T-helper 1 cell treated with Interleukin-12 subunit alpha and Interleukin-12 subunit beta and Interleukin-4 antibody, amounts not matched to agents 30 ng/mL and 1 ng/mL, for 36 hours (primary cell): ENCODE measurements at regions not wholly inside any gene's neighbourhood (a gene's known extent, or its start where the extent isn't known, plus 50 kb on each side); places are given as distances from the start of the nearest gene placed in this dataset.

ENCODE experiments used
- intact Hi-C: fragments of 100-400 bp; cut with micrococcal nuclease; formaldehyde crosslinking; loops from one replicate; pipeline ENCODE4 v1.15.1; 2024

GRCh38 chr3:99502871-99503270 is 135.5 kb upstream of the COL8A1 start:
- intact Hi-C loops, result no loop called here

GRCh38 chr3:99500485-99500884 is 137.9 kb upstream of the COL8A1 start:
- intact Hi-C loops, result no loop called here

GRCh38 chr3:99499235-99500158 is 138.9 kb upstream of the COL8A1 start:
- intact Hi-C loops, result loop anchor here (1.0 to 5.0 kb wide), 3 partner anchors 33 to 254 kb away; no protein-coding TSS in a partner anchor

DNA sequence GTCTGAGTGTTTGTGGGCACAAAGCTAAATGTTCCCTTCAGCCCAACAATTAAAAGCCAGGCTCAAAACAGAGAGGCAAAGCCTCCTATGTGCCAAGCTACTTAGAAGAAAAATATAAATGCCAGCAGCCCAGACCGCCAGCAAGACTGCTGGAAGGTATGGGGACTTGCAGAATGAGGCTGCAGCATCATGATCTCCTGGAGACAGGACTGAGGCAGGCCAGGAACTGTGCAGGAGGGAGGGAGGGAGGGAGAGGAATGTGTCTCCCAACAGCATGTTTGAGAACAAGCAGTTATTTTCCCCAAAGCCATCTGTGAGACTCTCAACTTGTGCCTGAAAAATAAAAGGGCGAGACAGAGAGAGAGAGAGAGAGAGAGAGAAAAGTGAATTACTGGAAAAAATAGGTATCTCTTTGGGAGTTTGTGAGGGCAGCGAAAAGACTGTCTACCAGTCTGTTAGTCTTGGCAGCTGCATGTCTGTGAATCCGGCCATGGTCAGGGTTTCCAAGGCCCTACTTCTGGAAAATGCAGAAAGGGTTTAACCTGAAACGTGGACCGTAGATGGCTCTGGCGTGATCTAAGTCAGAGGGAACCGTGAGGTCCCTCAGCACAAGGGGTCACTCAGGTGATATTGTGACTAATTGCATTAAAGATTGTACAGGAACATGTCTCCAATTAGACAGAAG is 139.7 kb upstream of the COL8A1 start:
- intact Hi-C loops, result loop anchor here (1.0 to 5.0 kb wide), 3 partner anchors 34 to 255 kb away; no protein-coding TSS in a partner anchor

DNA sequence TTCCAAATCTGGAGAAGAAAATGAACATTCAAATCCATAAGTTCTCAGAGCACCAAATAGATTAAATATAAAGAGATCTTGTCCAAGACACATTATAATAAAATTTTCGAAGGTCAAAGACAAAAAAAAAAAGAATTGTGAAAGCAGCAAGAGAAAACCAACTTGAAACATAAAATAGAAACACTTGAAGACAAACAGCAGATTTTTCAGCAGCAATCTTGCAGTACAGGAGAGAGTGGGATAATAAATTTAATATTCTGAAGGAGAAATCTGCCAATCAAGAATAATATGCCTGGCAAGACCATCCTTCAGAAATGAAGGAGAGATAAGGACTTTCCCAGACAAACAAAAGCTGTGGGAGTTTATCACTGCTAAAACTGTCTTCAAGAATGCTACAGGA is 150.5 kb upstream of the COL8A1 start:
- intact Hi-C loops, result no loop called here

DNA sequence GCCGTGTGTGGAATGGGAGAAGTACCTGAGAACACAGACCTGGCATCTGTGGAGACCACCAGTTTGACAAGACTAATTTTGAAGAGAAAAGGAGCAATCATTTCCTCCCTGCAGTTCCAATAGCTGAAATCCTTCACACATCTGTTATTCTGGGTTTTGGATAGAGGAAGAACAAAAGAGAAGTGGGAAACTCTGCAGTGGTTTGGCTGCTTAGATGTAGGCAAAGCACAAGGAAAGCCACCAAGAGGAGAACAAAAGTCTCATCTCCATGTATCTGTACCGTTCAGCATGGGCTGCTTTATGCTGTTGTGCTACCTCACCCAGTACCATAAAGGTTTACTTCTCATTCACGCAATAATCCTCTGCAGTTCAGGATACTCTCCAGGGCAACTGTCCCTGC is 153.1 kb upstream of the COL8A1 start:
- intact Hi-C loops, result no loop called here

- intact Hi-C loops, result no loop called here
Observed at GRCh38 chr3:99484871-99485270, 153.5 kb upstream of the COL8A1 start.

DNA sequence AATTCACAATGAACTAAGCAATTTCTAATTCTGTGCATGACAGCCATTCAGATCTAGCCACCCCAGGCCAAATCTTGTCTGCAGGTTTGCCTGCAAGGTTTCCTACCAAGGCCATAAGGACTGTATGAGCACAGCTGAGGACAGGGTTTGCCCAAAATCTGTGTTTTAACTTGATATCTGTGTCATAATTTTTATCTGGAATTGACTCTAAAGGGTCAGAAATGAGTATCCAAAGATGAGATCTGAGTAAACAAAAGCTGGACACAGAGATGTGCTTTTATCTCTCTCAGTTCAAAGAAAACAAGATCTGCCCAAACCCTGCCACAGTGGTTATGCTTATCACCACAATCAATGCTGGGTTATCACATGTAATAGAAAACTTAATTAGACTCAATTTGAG is 154.6 kb upstream of the COL8A1 start:
- intact Hi-C loops, result no loop called here

DNA sequence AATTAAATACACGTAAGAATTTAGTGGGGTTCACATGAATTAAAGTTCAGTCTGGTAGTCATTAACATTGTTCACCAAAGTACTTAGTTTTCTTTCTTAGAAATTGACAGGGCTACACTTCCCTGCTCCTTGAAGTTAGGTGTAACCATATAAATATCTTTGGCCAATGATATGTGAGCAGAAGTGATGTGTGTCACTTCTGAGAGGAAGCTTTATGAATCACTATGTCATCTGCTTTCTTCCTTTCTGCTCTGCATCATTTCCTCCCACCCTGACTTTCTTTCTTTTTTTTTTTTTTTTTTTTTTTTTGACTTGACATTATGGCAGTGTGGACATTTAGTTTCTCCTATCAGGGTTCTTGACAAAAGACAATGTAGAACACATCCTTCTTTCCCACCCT is 156.2 kb upstream of the COL8A1 start:
- intact Hi-C loops, result no loop called here

- intact Hi-C loops, result no loop called here
Observed at GRCh38 chr3:99481561-99481960, 156.8 kb upstream of the COL8A1 start.

DNA sequence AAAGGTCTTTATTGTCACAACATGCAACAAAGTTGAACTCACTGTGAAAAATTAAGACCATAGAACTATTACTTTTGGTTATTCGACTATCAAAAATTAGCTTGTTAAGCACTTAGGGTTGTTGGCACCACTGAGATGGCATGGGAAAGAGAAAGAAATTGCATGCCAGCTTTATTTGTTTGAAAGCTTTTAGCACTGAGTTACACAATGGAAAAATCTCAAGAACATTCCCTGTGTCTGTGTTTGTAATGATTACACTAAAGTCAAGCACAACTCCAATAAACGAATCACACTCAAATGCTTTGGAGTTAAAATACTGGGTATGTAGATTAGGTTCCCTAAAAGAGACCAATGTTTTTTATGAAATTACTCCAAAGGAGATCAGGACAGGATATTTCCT is 158.6 kb upstream of the COL8A1 start:
- intact Hi-C loops, result no loop called here

DNA sequence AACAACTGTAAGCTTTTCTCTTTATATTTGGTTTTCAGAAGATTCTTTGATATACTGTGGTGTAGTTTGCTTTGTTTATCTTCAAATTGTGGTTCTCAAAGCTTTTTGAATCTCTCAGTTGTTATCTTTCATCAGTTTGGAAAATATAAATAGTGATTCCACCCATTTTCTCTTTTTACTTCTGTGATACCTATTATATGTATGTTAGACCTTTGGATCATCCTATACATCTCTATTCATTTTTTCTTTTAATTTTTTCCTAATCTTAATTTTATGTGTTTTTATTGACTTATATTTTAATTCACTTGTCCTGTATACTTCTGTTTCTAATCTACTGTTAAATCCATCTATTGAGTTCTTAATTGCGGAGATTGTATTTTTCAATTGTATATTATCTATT is 160.7 kb upstream of the COL8A1 start:
- intact Hi-C loops, result no loop called here

GRCh38 chr3:99475229-99475628 is 163.2 kb upstream of the COL8A1 start:
- intact Hi-C loops, result no loop called here

DNA sequence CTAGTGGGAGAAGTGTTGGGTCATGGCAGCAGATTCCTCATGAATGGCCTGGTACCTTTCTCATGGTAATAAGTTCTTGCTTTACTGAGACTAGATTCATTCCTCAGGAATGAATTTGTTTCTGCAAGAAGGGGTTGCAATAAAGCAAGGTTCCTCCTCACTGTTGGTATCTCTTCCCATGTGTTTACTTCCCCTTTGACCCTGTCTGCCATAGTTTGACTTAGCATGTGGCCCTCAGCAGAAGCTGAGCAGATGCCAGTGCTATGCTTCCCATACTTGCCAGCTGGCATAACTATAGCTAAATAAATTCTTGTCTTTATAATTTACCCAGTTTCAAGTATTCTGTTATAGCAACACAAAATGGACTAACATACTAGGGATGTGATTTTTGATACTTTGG is 163.6 kb upstream of the COL8A1 start:
- intact Hi-C loops, result no loop called here

- intact Hi-C loops, result no loop called here
Observed at GRCh38 chr3:99473321-99473751, 165.1 kb upstream of the COL8A1 start.

- intact Hi-C loops, result no loop called here
Observed at GRCh38 chr3:99472385-99472784, 166.0 kb upstream of the COL8A1 start.

- intact Hi-C loops, result no loop called here
Observed at GRCh38 chr3:99471353-99472323, 166.8 kb upstream of the COL8A1 start.

DNA sequence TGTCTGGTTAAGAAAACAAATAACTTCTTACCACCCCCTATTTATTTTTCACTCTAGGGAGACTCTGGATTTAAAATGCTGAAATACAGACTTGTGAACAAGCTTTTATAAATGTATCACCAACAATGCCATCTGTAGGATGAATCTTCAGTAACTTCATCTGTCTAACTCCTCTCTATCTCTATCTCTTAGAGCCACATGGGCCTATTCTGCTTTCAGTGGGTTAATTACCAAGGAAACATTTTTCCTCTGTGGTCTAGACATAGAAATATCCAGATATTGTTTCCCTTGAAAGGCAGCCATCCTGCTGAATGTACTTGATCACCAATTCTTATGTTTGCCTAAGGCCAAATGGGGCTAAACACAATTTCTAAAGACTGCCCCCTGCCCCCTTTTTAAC is 167.6 kb upstream of the COL8A1 start:
- intact Hi-C loops, result no loop called here

DNA sequence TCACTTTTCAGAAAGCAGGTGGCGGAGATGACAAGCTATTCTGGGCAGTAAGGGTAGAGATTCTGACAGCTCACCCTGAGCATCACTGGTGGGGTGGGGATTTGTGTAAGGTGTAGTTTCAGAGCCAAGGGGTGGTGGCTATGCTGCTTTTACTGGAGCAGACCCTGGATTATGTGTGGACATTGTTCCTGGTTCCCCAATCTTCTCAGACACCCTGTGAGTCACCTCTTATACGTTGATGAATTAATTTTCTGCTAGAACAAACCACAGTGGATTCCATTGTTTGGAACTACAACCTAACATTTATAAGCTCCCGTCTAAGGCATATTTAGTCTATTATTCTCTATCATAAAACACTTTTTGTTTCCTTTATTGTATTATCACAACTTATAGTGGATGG is 169.5 kb upstream of the COL8A1 start:
- intact Hi-C loops, result no loop called here

DNA sequence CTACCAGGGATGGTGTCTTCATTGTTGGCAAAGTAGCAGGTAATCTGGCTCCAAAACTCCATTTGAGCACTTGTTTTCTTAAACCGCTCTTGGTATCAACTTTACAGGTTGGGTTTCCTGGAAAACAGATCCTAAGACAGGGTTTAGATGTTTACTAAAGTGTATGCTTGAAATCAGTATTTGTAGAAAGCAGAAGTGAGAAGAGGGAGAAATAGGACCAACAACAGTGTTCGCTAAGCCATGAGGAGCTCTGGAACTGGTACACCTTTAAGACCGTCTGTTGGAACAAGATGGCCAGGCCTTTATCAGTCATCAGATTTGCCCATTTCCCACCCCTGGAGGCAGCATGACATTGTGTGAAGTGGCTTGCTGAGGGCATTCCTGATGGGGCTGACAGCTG is 171.0 kb upstream of the COL8A1 start:
- intact Hi-C loops, result no loop called here

DNA sequence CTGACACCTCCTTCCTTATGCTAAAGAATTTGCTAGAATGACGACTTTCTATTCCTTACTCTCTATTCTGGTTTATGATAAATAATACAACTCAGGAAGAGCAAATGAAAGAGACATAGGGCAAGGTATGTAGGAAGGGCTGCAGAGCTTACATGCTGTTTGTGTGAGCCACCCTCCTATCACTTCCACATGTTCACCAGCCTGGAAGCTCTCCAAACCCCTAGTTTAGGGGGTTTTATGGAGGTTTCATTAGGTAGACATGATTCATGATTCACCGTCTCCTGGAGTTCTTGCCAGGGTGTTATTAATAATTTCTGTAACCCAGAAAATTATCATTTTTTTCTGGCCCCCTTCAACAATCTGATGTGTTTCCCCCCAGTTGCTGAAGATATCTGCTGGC is 172.1 kb upstream of the COL8A1 start:
- intact Hi-C loops, result no loop called here
